Gastroesophageal sphincter (tissue), 4 donors: ENCODE measurements at regions not wholly inside any gene's neighbourhood (a gene's known extent, or its start where the extent isn't known, plus 50 kb on each side); places are given as distances from the start of the nearest gene placed in this dataset.

Experiments used
- ATAC-seq: fragments of 150-250 bp; one replicate; pipeline ENCODE4 v1.9.1; 2016; ENCODE audit warnings: mild to moderate bottlenecking, moderate library complexity
- H3K27ac ChIP-seq, 4 donors: fragments of 200-600 bp; sonication (generic) in 3 of 4; 1 replicate in 3 of 4; 2 replicates in 1 of 4; pipeline ENCODE4 v1.5.1; 2016 to 2019
- H3K27me3 ChIP-seq: fragments of 200-600 bp; sonication (generic); one replicate; pipeline ENCODE4 v1.5.1; 2019
- H3K36me3 ChIP-seq, 2 donors: fragments of 200-600 bp; sonication (generic); one replicate each; pipeline ENCODE4 v1.5.1; 2019; ENCODE audit warnings: control low read depth in 1 of 2
- H3K4me1 ChIP-seq, 3 donors: fragments of 200-600 bp; sonication (generic); 1 replicate in 2 of 3; 2 replicates in 1 of 3; pipeline ENCODE4 v1.5.1; 2016 to 2019; ENCODE audit warnings: control low read depth in 2 of 3
- H3K4me3 ChIP-seq, 2 donors: fragments of 200-600 bp; sonication (generic); one replicate each; pipeline ENCODE4 v1.5.1; 2019; ENCODE audit warnings: mild to moderate bottlenecking in 1 of 2, moderate library complexity in 1 of 2
- H3K9me3 ChIP-seq, 3 donors: fragments of 200-600 bp; sonication (generic); one replicate each; pipeline ENCODE4 v1.5.1; 2017 to 2019; ENCODE audit warnings: control low read depth in 2 of 3
- CTCF ChIP-seq, 4 experiments: fragments of 200-600 bp in 2 of 4; fragments of 450-650 bp in 2 of 4; sonication (generic) in 1 of 4; IDR thresholded peaks; one replicate each; pipeline ENCODE4 v1.5.1; 2017 to 2019; ENCODE audit warnings: antibody characterized with exemption in 4 of 4, mild to moderate bottlenecking in 2 of 4, moderate library complexity in 2 of 4
- EP300 ChIP-seq: sonication (generic); formaldehyde crosslinking; IDR thresholded peaks from one replicate; pipeline ENCODE4 v1.6.1; 2017; ENCODE audit warnings: antibody characterized with exemption, mild to moderate bottlenecking
- POLR2A ChIP-seq, 2 donors: fragments of 450-650 bp; IDR thresholded peaks; one replicate each; pipeline ENCODE4 v1.6.1; 2017; ENCODE audit warnings: antibody characterized with exemption in 2 of 2, mild to moderate bottlenecking in 2 of 2, moderate library complexity in 1 of 2
- POLR2AphosphoS5 ChIP-seq: sonication (generic); formaldehyde crosslinking; IDR thresholded peaks from one replicate; pipeline ENCODE4 v1.6.1; 2017; ENCODE audit warnings: antibody characterized with exemption
- WGBS, 2 donors: methylation state at CpG; one replicate each; pipeline ENCODE4 v1.1.5; 2018; ENCODE audit warnings: low coverage in 1 of 2; 5-methylcytosine and 5-hydroxymethylcytosine counted together

GRCh38 chr1:219434285-219434922 lies 178.5 kb downstream of the ZC3H11B start:
- H3K4me3 ChIP-seq: no peak overlapping the region
- ATAC-seq: no peak
- WGBS, 2 donors: 78 to 87% methylated on average over 6 of the region's 6 CpGs

GRCh38 chr1:219433496-219434131 lies 179.3 kb downstream of the ZC3H11B start:
- peak; percentile 66 for ATAC-seq
- TF ChIP-seq CTCF (IDR thresholded peaks at IDR 0.05): no peak
- no peak for TF ChIP-seq POLR2A (IDR thresholded peaks at IDR 0.05)
- no peak for TF ChIP-seq POLR2AphosphoS5
- no peak for TF ChIP-seq EP300
- Histone ChIP-seq H3K9me3 (no peaks in the 10 kb centered on the region), H3K27me3 (no peaks in the 10 kb centered on the region), H3K4me1 (no peaks in the 10 kb centered on the region), H3K4me3 (no peak overlapping the region), H3K27ac (no peak overlapping the region), H3K36me3 (no peaks in the 10 kb centered on the region)
- WGBS, 2 donors: 64 to 79% methylated on average over 6 of the region's 6 CpGs

More at GRCh38 chr1:219434285-219434922, 178.5 kb downstream of the ZC3H11B start:
- Histone ChIP-seq H3K9me3 (no peaks in the 10 kb centered on the region), H3K27me3 (no peaks in the 10 kb centered on the region), H3K36me3 (no peaks in the 10 kb centered on the region), H3K27ac (no peak overlapping the region), H3K4me1 (no peaks in the 10 kb centered on the region)
- TF ChIP-seq POLR2A (IDR thresholded peaks at IDR 0.05) (no peak), EP300 (no peak), CTCF (IDR thresholded peaks at IDR 0.05) (no peak), POLR2AphosphoS5 (no peak)

- no peaks in the 10 kb centered on the region for H3K4me1 ChIP-seq
- H3K9me3 ChIP-seq: no peaks in the 10 kb centered on the region
- no peak for ATAC-seq
- H3K27me3 ChIP-seq: no peaks in the 10 kb centered on the region
- no peak overlapping the region for H3K27ac ChIP-seq
- TF ChIP-seq CTCF (IDR thresholded peaks at IDR 0.05) (no peak), EP300 (no peak), POLR2A (IDR thresholded peaks at IDR 0.05) (no peak), POLR2AphosphoS5 (no peak)
- WGBS, 2 donors: 56 to 100% methylated on average over 1 to 5 of the region's 5 CpGs
- no peak overlapping the region for H3K4me3 ChIP-seq
- no peaks in the 10 kb centered on the region for H3K36me3 ChIP-seq
Measured at GRCh38 chr1:219433001-219433400, 179.9 kb downstream of the ZC3H11B start.

- H3K27ac ChIP-seq: no peak overlapping the region
- H3K27me3 ChIP-seq: no peaks in the 10 kb centered on the region
- 73 to 100% methylated on average over 1 to 3 of the region's 3 CpGs for WGBS, 2 donors
- no peak for ATAC-seq
- no peaks in the 10 kb centered on the region for H3K9me3 ChIP-seq
- TF ChIP-seq POLR2AphosphoS5 (no peak), POLR2A (IDR thresholded peaks at IDR 0.05) (no peak), CTCF (IDR thresholded peaks at IDR 0.05) (no peak)
- no peaks in the 10 kb centered on the region for H3K36me3 ChIP-seq
- no peaks in the 10 kb centered on the region for H3K4me1 ChIP-seq
- no peak overlapping the region for H3K4me3 ChIP-seq
Measured at GRCh38 chr1:219432191-219432606, 180.7 kb downstream of the ZC3H11B start.

GRCh38 chr1:219430419-219430818 lies 182.5 kb downstream of the ZC3H11B start:
- WGBS, 2 donors: 100% methylated on average over 1 of the region's 1 CpG
- H3K9me3 ChIP-seq: no peaks in the 10 kb centered on the region
- no peak overlapping the region for H3K27ac ChIP-seq
- no peaks in the 10 kb centered on the region for H3K4me1 ChIP-seq
- H3K36me3 ChIP-seq: no peaks in the 10 kb centered on the region
- H3K4me3 ChIP-seq: no peak overlapping the region
- no peak for ATAC-seq
- no peaks in the 10 kb centered on the region for H3K27me3 ChIP-seq
- TF ChIP-seq EP300 (no peak), CTCF (IDR thresholded peaks at IDR 0.05) (no peak), POLR2AphosphoS5 (no peak), POLR2A (IDR thresholded peaks at IDR 0.05) (no peak)
